ENCODE measurements at regions not wholly inside any gene's neighbourhood (a gene's known extent, or its start where the extent isn't known, plus 50 kb on each side); places are given as distances from the start of the nearest gene placed in this dataset.
A peak's percentile ranks its signal among the peaks of the same experiment; 100 is the strongest.

DNA sequence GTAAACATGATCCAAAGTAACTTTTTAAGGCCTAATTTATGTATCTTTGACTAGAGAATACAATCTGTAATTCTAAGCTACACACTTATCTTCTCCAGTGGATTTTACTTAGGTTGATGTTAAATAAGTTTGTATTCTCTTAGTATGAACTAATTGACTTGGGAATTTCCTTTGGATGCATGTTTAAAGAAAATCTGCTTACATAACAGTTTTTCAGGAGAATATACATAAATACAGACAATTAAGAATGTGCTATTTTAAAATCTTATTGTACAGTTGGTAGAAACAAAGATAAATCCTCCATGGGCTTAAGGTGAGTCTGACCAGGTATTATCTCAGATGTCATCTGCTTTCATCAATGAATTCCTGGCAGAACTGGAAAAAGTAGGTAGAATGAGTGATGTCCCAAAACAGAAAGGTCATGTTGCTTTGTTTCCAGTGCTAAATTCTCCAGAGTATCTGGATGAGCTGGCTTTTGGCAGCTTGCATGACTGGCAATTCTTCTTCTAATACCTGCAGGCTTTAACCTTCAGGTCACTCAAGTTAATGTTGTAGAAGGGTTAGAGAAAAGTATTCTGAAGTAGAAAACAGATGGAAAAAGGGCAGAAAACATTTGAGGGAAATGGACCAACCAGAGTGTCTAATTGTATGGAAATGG is 150.6 kb downstream of the MACIR start:
- H3K4me3 ChIP-seq (ENCODE audit: insufficient read depth, low read depth, low read length): no peak overlapping the region
- H3K27me3 ChIP-seq (ENCODE audit: insufficient read depth, low read length): no peaks in the 10 kb centered on the region
- H3K36me3 ChIP-seq (ENCODE audit: insufficient read depth, low read length): no peaks in the 10 kb centered on the region
- TF ChIP-seq EZH2 (IDR thresholded peaks at IDR 0.05; ENCODE audit: insufficient read depth, low read length): no peak
- TF ChIP-seq, protein P1, sequence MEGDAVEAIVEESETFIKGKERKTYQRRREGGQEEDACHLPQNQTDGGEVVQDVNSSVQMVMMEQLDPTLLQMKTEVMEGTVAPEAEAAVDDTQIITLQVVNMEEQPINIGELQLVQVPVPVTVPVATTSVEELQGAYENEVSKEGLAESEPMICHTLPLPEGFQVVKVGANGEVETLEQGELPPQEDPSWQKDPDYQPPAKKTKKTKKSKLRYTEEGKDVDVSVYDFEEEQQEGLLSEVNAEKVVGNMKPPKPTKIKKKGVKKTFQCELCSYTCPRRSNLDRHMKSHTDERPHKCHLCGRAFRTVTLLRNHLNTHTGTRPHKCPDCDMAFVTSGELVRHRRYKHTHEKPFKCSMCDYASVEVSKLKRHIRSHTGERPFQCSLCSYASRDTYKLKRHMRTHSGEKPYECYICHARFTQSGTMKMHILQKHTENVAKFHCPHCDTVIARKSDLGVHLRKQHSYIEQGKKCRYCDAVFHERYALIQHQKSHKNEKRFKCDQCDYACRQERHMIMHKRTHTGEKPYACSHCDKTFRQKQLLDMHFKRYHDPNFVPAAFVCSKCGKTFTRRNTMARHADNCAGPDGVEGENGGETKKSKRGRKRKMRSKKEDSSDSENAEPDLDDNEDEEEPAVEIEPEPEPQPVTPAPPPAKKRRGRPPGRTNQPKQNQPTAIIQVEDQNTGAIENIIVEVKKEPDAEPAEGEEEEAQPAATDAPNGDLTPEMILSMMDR (IDR thresholded peaks at IDR 0.05; ENCODE audit: insufficient read depth, low read depth, low read length): no peak
- no peaks in the 10 kb centered on the region for H4K20me1 ChIP-seq (ENCODE audit: insufficient read depth, low read length)
- H3K9me3 ChIP-seq (ENCODE audit: insufficient read depth, low read depth, low read length): no peaks in the 10 kb centered on the region
- no peaks in the 10 kb centered on the region for H3K4me1 ChIP-seq (ENCODE audit: insufficient read depth, low read length)
- no peak overlapping the region for H3K4me2 ChIP-seq (ENCODE audit: low read length)
- H3K79me2 ChIP-seq (ENCODE audit: insufficient read depth, low read length): no peaks in the 10 kb centered on the region
- H3K36me3 Mint-ChIP-seq (ENCODE audit: low read depth, unreplicated experiment): no peaks in the 10 kb centered on the region
- H3K27ac Mint-ChIP-seq (ENCODE audit: unreplicated experiment): no peak overlapping the region
- H3K9ac ChIP-seq (ENCODE audit: low read length): no peak overlapping the region
- no peak overlapping the region for H3K27ac ChIP-seq (ENCODE audit: low read depth, low read length)
- DNase-seq (ENCODE audit: low read depth) (no peak), FAIRE-seq (no peak)
- H3K4me1 Mint-ChIP-seq (ENCODE audit: low read depth, unreplicated experiment): peaks cover 12% of the 10 kb centered on the region
- H3K27me3 Mint-ChIP-seq (ENCODE audit: low read depth, unreplicated experiment): no peaks in the 10 kb centered on the region
- H3K4me3 Mint-ChIP-seq (ENCODE audit: unreplicated experiment): no peak overlapping the region
- no peaks in the 10 kb centered on the region for H3K9me3 Mint-ChIP-seq (ENCODE audit: unreplicated experiment)
- H2AFZ ChIP-seq (ENCODE audit: low read depth, low read length): no peak overlapping the region

DNA sequence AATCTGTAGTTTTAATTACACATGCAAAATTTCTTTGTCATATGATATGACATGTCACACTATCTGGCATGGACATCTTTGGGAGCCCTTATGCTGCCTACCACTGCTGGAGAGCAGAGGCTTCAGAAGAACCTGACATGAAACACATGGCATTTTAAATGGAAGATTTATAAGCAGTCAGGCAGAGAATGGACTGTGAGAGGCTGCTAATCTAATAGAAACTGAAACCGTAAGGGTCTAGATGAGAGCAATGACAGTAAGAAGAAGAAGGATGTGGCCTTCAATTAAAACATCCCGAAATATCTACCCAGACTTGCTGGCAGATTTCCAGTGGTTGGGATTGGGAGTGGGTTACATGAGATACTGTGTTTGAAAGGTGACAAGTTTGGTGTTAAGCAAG is 149.8 kb downstream of the MACIR start:
- no peak overlapping the region for H3K4me3 Mint-ChIP-seq (ENCODE audit: unreplicated experiment)
- H3K27me3 ChIP-seq (ENCODE audit: insufficient read depth, low read length): no peaks in the 10 kb centered on the region
- no peaks in the 10 kb centered on the region for H4K20me1 ChIP-seq (ENCODE audit: insufficient read depth, low read length)
- H3K9me3 ChIP-seq (ENCODE audit: insufficient read depth, low read depth, low read length): no peaks in the 10 kb centered on the region
- H3K9me3 Mint-ChIP-seq (ENCODE audit: unreplicated experiment): no peaks in the 10 kb centered on the region
- no peaks in the 10 kb centered on the region for H3K36me3 Mint-ChIP-seq (ENCODE audit: low read depth, unreplicated experiment)
- H2AFZ ChIP-seq (ENCODE audit: low read depth, low read length): no peak overlapping the region
- no peaks in the 10 kb centered on the region for H3K4me1 ChIP-seq (ENCODE audit: insufficient read depth, low read length)
- H3K36me3 ChIP-seq (ENCODE audit: insufficient read depth, low read length): no peaks in the 10 kb centered on the region
- DNase-seq (ENCODE audit: low read depth) (no peak), FAIRE-seq (no peak)
- no peaks in the 10 kb centered on the region for H3K79me2 ChIP-seq (ENCODE audit: insufficient read depth, low read length)
- H3K9ac ChIP-seq (ENCODE audit: low read length): no peak overlapping the region
- TF ChIP-seq EZH2 (IDR thresholded peaks at IDR 0.05; ENCODE audit: insufficient read depth, low read length): no peak
- H3K4me1 Mint-ChIP-seq (ENCODE audit: low read depth, unreplicated experiment): peaks cover 12% of the 10 kb centered on the region
- H3K4me3 ChIP-seq (ENCODE audit: insufficient read depth, low read depth, low read length): no peak overlapping the region
- no peak overlapping the region for H3K27ac ChIP-seq (ENCODE audit: low read depth, low read length)
- H3K27ac Mint-ChIP-seq (ENCODE audit: unreplicated experiment): no peak overlapping the region
- H3K27me3 Mint-ChIP-seq (ENCODE audit: low read depth, unreplicated experiment): no peaks in the 10 kb centered on the region
- no peak overlapping the region for H3K4me2 ChIP-seq (ENCODE audit: low read length)

DNA sequence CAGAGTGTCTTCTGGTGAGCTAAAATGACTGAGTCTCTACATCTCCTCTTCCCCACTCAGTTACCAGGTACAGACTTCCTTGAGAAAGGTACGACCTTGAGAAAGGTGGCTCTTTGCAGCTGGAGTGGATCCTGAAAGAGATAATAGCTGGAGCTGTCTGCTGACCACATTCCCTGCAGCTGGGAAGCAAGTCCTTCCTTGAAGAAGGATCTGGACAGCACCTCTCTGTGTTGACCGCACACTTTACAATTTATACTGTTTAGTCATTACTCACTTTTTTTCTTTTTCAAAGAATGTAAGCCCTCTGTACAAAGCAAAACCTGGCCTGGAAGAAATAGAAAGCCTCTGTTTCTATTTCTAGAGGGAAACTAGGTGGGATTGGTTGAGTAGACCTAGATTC is 148.8 kb downstream of the MACIR start:
- H3K4me3 Mint-ChIP-seq (ENCODE audit: unreplicated experiment): no peak overlapping the region
- H3K27ac ChIP-seq (ENCODE audit: low read depth, low read length): no peak overlapping the region
- no peaks in the 10 kb centered on the region for H3K79me2 ChIP-seq (ENCODE audit: insufficient read depth, low read length)
- no peak overlapping the region for H3K27ac Mint-ChIP-seq (ENCODE audit: unreplicated experiment)
- no peak for TF ChIP-seq EZH2 (IDR thresholded peaks at IDR 0.05; ENCODE audit: insufficient read depth, low read length)
- TF ChIP-seq, protein P1 (IDR thresholded peaks at IDR 0.05; ENCODE audit: insufficient read depth, low read depth, low read length): no peak
- H3K36me3 Mint-ChIP-seq (ENCODE audit: low read depth, unreplicated experiment): no peaks in the 10 kb centered on the region
- H3K9me3 ChIP-seq (ENCODE audit: insufficient read depth, low read depth, low read length): peaks cover 2% of the 10 kb centered on the region
- H2AFZ ChIP-seq (ENCODE audit: low read depth, low read length): no peak overlapping the region
- no peaks in the 10 kb centered on the region for H3K36me3 ChIP-seq (ENCODE audit: insufficient read depth, low read length)
- no peaks in the 10 kb centered on the region for H3K27me3 ChIP-seq (ENCODE audit: insufficient read depth, low read length)
- no peaks in the 10 kb centered on the region for H3K9me3 Mint-ChIP-seq (ENCODE audit: unreplicated experiment)
- H3K4me1 ChIP-seq (ENCODE audit: insufficient read depth, low read length): no peaks in the 10 kb centered on the region
- peaks cover 12% of the 10 kb centered on the region for H3K4me1 Mint-ChIP-seq (ENCODE audit: low read depth, unreplicated experiment)
- no peak overlapping the region for H3K9ac ChIP-seq (ENCODE audit: low read length)
- DNase-seq (ENCODE audit: low read depth) (peak; percentile 75), FAIRE-seq (peak; percentile 52)
- no peak overlapping the region for H3K4me2 ChIP-seq (ENCODE audit: low read length)
- peaks cover 2% of the 10 kb centered on the region for H3K27me3 Mint-ChIP-seq (ENCODE audit: low read depth, unreplicated experiment)
- H4K20me1 ChIP-seq (ENCODE audit: insufficient read depth, low read length): no peaks in the 10 kb centered on the region
- H3K4me3 ChIP-seq (ENCODE audit: insufficient read depth, low read depth, low read length): no peak overlapping the region

All from astrocyte (in vitro differentiated cells and primary cell).